BJ (cell line): ENCODE measurements at regions not wholly inside any gene's neighbourhood (a gene's known extent, or its start where the extent isn't known, plus 50 kb on each side); places are given as distances from the start of the nearest gene placed in this dataset.

Experiments
- CTCF ChIA-PET: fragments of 350-600 bp; formaldehyde crosslinking; extraction: SDS; loops from one replicate; lab custom pipeline; 2021; ENCODE audit warnings: antibody characterized with exemption, inconsistent platforms; lab: Yijun Ruan, JAX
- POLR2A ChIA-PET: fragments of 300-600 bp; sonication (Branson Sonifier 250); formaldehyde crosslinking; extraction: SDS; loops from one replicate; lab custom pipeline; 2021; ENCODE audit warnings: antibody characterized with exemption; lab: Charles Lee
- DNase-seq: peaks from one replicate; pipeline ENCODE4 v3.0.0-alpha.2; 2011; ENCODE audit warnings: low read depth
- H3K27me3 ChIP-seq: 2 replicates; pipeline ENCODE4 v1.6.0; 2011; ENCODE audit warnings: low read length; ENCODE audit not compliant: control insufficient read depth, insufficient read depth
- H3K36me3 ChIP-seq: 2 replicates; pipeline ENCODE4 v1.5.1; 2011; ENCODE audit warnings: low read length; ENCODE audit not compliant: control insufficient read depth, insufficient read depth
- H3K4me3 ChIP-seq: 2 replicates; pipeline ENCODE4 v1.5.1; 2011; ENCODE audit warnings: low read depth, mild to moderate bottlenecking, control low read depth, low read length
- CTCF ChIP-seq: IDR thresholded peaks from 2 replicates; pipeline ENCODE4 v1.5.1; 2011; ENCODE audit warnings: low read depth, mild to moderate bottlenecking, control low read depth, inconsistent platforms, low read length, moderate library complexity; ENCODE audit not compliant: insufficient read depth

- ChIA-PET CTCF (no interaction called here), POLR2A (no interaction called here)
- Histone ChIP-seq H3K4me3 (no peak overlapping the region), H3K27me3 (no peaks in the 10 kb centered on the region), H3K36me3 (no peaks in the 10 kb centered on the region)
- no peak for DNase-seq
- TF ChIP-seq CTCF: no peak
Observed at GRCh38 chr1:216833509-216833908, 110.3 kb upstream of the ESRRG start.

- ChIA-PET CTCF (no interaction called here), POLR2A (no interaction called here)
- H3K4me3 ChIP-seq: no peak overlapping the region
- no peaks in the 10 kb centered on the region for H3K36me3 ChIP-seq
- TF ChIP-seq CTCF: no peak
- no peaks in the 10 kb centered on the region for H3K27me3 ChIP-seq
- no peak for DNase-seq
Observed at GRCh38 chr1:216832192-216832591, 109.0 kb upstream of the ESRRG start.

- no peak for DNase-seq
- TF ChIP-seq CTCF: no peak
- H3K27me3 ChIP-seq: no peaks in the 10 kb centered on the region
- ChIA-PET POLR2A (no interaction called here), CTCF (interaction anchor here (0.6 kb wide), 1 partner anchor 1340 kb away, joined by 3 read pairs; no protein-coding TSS in a partner anchor)
- H3K4me3 ChIP-seq: no peak overlapping the region
- H3K36me3 ChIP-seq: no peaks in the 10 kb centered on the region
Observed at GRCh38 chr1:216830424-216831210, 107.4 kb upstream of the ESRRG start.

GRCh38 chr1:216827251-216827650, 104.0 kb upstream of the ESRRG start:
- no peak for TF ChIP-seq CTCF
- Histone ChIP-seq H3K27me3 (no peaks in the 10 kb centered on the region), H3K36me3 (no peaks in the 10 kb centered on the region), H3K4me3 (no peak overlapping the region)
- POLR2A ChIA-PET: no interaction called here
- CTCF ChIA-PET: no interaction called here
- no peak for DNase-seq

- no peaks in the 10 kb centered on the region for H3K36me3 ChIP-seq
- no peak for TF ChIP-seq CTCF
- no peak overlapping the region for H3K4me3 ChIP-seq
- CTCF ChIA-PET: no interaction called here
- no peaks in the 10 kb centered on the region for H3K27me3 ChIP-seq
- no peak for DNase-seq
- POLR2A ChIA-PET: no interaction called here
Observed at GRCh38 chr1:216826646-216827045, 103.4 kb upstream of the ESRRG start.
